NCI-H1105 treated with DMSO at 0.1 percent for 48 hours (cell line): ENCODE measurements at regions not wholly inside any gene's neighbourhood (a gene's known extent, or its start where the extent isn't known, plus 50 kb on each side); places are given as distances from the start of the nearest gene placed in this dataset.
"Not testable (repeated sequence)": the region's sequence is repeated elsewhere in the genome, so short reads cannot be mapped to it uniquely, and the experiment has no call there.

Experiments
- DNase-seq: peaks from one replicate; lab custom pipeline; 2025; lab: John Stamatoyannopoulos, UW

GRCh38 chr6:53446151-53446550 is 97.4 kb upstream of the ELOVL5 start:
- no peak for DNase-seq

GRCh38 chr6:53441761-53442160 is 93.0 kb upstream of the ELOVL5 start:
- no peak for DNase-seq

GRCh38 chr6:53441035-53441493 is 92.3 kb upstream of the ELOVL5 start:
- no peak for DNase-seq

DNA sequence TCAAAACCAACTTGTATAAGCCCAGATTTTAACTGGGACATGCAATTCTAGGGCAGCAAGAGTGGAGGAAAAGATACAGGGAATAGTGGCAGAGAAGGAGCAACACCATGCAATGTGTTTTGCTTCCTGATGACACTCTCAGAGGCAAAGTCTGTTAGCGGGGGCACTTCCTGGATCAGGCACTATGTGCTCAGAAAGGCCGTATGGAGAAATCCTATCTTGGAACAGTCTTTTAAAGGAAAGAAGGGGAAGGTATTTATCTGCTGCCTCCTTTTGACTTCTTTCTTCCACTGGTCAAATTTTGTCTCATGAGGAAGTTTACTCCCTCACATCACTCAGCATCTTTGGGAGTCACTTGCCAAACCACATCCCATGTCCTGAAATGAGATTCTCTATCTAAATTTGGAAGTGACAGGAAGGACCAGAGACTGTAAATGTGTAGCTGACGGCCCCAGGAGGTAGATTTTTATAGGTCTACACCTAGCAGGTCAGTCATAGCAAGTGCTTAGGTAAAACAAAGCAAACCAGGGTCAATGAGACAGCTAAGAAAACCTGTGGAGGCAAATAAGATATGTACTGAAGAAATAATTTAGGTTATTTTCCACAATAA is 91.7 kb upstream of the ELOVL5 start:
- no peak for DNase-seq

GRCh38 chr6:53439556-53439955 is 90.8 kb upstream of the ELOVL5 start:
- no peak for DNase-seq

- DNase-seq, result peak; percentile 15
Measured at GRCh38 chr6:53437557-53438202, 88.9 kb upstream of the ELOVL5 start.

DNA sequence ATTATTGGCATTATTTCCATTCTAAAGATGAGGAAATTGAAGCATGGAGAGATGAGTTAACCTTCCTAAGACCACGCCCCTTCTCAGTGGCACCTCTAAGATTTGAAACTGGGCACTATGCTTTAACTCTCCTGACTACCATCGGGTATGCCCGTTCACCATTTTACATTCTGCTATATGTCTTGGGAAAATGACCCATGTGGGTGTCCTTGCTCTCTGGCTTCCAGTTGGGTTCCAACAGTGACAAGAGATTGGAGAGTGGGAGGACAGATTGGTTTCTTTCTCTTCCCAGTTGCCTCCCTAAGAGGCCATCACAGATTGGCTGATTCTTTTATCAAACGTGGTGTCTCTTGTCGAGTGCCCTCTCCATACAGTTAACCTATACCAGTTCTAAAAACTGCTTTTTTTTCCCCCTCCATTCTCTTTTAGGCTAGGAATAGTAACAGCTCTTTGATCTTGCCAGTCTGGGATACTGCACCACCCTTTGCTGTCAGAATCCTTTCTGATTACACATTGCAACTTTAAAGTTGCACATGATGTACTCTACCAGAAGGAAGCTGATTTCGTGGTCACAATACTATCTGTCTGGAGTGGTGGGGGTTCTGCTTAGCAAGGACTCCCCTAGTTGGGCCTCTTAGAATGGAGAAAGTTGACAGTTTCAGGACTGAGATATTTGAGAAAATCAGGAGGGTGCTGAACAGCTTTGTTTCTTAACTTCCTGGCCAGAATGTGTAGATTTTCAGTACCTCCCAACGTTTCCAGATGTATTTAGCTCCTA is 88.0 kb upstream of the ELOVL5 start:
- no peak for DNase-seq

- no peak for DNase-seq
Measured at GRCh38 chr6:53433951-53434285, 85.2 kb upstream of the ELOVL5 start.

GRCh38 chr6:53433261-53433950 is 84.7 kb upstream of the ELOVL5 start:
- no peak for DNase-seq

DNA sequence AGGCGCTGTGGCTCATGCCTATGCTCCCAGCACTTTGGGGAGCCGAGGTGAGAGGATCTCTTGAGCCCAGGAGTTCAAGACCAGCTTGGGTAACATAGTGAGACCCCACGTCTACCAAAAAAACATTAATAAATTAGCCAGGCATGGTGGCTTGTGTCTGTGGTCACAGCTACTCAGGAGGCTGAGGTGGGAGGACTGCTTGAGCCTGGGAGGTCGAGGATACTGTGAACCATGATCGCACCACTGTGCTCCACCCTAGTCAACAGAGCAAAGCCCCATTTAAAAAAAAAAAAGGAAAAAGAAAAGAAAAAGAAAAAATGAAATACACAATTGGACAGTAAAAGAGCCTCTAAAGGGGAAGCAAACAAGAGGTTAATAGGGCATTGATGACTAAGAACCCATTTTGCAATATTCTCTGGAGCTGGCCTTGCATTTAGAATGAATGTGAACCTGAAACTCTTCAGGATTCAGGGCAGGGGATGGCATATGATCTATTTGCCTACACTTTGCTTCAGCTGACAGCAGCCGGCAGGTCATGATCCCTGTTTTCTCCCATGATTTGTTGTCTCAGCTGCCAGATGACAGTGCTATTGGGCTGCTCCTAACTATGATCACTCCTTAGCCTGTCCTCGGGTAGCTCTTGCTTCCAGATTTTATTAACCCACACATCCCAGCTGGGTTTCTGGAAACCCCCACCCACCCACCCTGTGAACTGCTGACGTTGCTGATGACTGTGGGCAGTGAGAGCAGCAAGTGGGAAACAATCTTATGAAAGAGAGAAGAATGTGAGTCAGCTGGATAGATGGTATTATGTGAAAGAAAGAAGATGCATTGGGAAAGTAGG is 83.8 kb upstream of the ELOVL5 start:
- no peak for DNase-seq

- DNase-seq, result no peak
Measured at GRCh38 chr6:53431704-53432103, 83.0 kb upstream of the ELOVL5 start.

- DNase-seq, result no peak
Measured at GRCh38 chr6:53429401-53429800, 80.7 kb upstream of the ELOVL5 start.

DNA sequence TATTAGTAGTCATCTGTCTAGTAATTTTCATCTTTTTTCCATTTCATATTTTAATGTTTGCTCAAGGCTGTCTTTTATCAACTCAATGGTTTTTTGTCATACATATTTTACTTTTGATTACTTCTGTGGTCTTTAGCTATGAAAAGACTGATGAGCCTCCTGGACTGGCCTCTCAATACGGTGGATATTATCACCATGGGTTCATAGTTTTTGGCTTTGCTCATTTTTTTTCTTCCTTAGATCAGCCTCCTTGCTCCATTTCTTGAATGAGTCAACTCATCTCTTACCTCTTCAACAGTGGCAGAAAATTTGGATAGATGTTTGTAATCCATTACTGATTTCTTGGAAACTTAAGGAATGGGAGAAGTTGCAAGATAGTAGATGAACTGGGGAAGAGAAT is 80.1 kb upstream of the ELOVL5 start:
- DNase-seq, result no peak

GRCh38 chr6:53426667-53427270 is 78.0 kb upstream of the ELOVL5 start:
- DNase-seq, result no peak

DNA sequence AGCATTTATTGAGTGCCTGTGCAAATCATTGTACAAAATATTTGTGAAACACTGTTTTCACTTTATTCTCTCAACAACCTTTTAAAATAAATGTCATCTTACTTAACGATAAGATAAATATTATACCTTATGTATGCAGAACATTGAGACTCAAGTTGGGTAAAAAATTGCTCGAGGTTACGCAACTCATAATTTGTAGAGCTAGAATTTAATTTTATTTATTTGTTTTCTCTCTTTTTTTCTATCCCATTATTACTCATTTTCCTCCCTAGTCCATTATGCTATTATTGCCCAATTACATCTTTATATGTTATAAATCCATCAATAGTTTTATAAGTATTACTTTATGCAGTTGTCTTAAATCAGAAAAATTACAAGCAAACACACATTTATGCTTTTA is 77.4 kb upstream of the ELOVL5 start:
- DNase-seq, result no peak

DNA sequence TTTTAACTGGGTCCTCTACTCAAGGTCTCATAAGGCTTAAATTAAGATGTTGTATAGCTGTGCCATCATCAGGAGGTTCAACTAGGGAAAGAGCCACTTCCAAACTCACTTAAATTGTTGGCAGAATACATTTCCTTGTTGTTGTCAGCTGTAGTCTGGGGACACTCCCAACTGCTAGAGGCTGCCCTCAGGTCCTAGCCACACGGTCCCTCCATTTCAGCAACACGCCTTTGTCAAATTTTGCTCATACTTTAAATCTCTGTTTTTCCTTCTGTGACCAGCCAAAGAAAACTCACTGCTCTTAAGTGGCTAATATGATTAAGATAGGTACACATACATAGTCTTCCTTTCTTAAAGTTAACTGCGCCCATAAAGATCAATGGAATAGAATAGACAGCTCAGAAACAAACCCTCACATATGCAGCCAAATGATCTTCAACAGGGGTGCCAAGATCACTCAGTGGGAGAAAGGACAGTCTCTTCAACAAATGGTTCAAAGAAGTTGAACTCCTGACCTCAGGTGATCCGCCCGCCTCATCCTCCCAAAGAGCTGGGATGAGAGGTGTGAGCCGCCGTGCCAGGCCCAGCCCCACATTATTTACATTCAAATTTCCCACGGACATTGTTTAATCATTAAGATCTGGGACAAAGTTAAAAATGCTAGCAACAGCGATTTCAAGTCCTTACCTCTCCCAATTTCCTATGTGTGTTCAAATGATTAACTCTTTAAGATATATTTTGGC is 76.4 kb upstream of the ELOVL5 start:
- DNase-seq, result no peak

GRCh38 chr6:53424300-53424699 is 75.5 kb upstream of the ELOVL5 start:
- no peak for DNase-seq

- DNase-seq, result not testable (repeated sequence)
Measured at GRCh38 chr6:53423560-53423959, 74.8 kb upstream of the ELOVL5 start.

GRCh38 chr6:53419026-53419425 is 70.3 kb upstream of the ELOVL5 start:
- DNase-seq, result no peak

- no peak for DNase-seq
Measured at GRCh38 chr6:53418288-53418687, 69.5 kb upstream of the ELOVL5 start.

GRCh38 chr6:53417141-53417540 is 68.4 kb upstream of the ELOVL5 start:
- DNase-seq, result no peak
